SK-N-SH treated with all-trans-retinoic acid at 6 μM for 48 hours (cell line): ENCODE measurements at regions not wholly inside any gene's neighbourhood (a gene's known extent, or its start where the extent isn't known, plus 50 kb on each side); places are given as distances from the start of the nearest gene placed in this dataset.

Experiments
- ARNTL ChIP-seq: fragments of 450-650 bp; formaldehyde crosslinking; IDR thresholded peaks from 2 replicates; pipeline ENCODE4 v1.5.0; 2020; ENCODE audit warnings: low read depth, mild to moderate bottlenecking, moderate library complexity, borderline replicate concordance
- ESRRG ChIP-seq: fragments of 250-450 bp; sonication (Bioruptor Pico); IDR thresholded peaks from 2 replicates; pipeline ENCODE4 v1.6.1; 2021; ENCODE audit warnings: mild to moderate bottlenecking
- ZNF70 ChIP-seq: fragments of 450-650 bp; formaldehyde crosslinking; IDR thresholded peaks from 2 replicates; pipeline ENCODE4 v1.5.0; 2020; ENCODE audit warnings: mild to moderate bottlenecking, moderate library complexity
- TF ChIP-seq, protein P1 (sequence below): fragments of 250-450 bp; sonication (Bioruptor Pico); IDR thresholded peaks from 2 replicates; pipeline ENCODE4 v1.8.0; 2020; ENCODE audit warnings: mild to moderate bottlenecking, moderate library complexity, borderline replicate concordance

GRCh38 chr13:44271915-44272341 lies 101.7 kb upstream of the SERP2 start:
- TF ChIP-seq ZNF70 (CRISPR knock-in tag): no peak
- no peak for TF ChIP-seq ARNTL (CRISPR knock-in tag)
- TF ChIP-seq, protein P1, sequence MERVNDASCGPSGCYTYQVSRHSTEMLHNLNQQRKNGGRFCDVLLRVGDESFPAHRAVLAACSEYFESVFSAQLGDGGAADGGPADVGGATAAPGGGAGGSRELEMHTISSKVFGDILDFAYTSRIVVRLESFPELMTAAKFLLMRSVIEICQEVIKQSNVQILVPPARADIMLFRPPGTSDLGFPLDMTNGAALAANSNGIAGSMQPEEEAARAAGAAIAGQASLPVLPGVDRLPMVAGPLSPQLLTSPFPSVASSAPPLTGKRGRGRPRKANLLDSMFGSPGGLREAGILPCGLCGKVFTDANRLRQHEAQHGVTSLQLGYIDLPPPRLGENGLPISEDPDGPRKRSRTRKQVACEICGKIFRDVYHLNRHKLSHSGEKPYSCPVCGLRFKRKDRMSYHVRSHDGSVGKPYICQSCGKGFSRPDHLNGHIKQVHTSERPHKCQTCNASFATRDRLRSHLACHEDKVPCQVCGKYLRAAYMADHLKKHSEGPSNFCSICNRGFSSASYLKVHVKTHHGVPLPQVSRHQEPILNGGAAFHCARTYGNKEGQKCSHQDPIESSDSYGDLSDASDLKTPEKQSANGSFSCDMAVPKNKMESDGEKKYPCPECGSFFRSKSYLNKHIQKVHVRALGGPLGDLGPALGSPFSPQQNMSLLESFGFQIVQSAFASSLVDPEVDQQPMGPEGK (CRISPR knock-in tag): no peak
- no peak for TF ChIP-seq ESRRG (CRISPR knock-in tag)
